ENCODE measurements at regions not wholly inside any gene's neighbourhood (a gene's known extent, or its start where the extent isn't known, plus 50 kb on each side); places are given as distances from the start of the nearest gene placed in this dataset.

- no peaks in the 10 kb centered on the region for H3K27me3 ChIP-seq (ENCODE audit: insufficient read depth)
- no peaks in the 10 kb centered on the region for H3K9me2 ChIP-seq (ENCODE audit: insufficient read depth)
- no peak overlapping the region for H3K4me2 ChIP-seq
- Mint-ChIP-seq H3K9me3 (no peaks in the 10 kb centered on the region), H3K4me3 (no peak overlapping the region), H3K4me1 (peaks cover 21% of the 10 kb centered on the region), H3K36me3 (ENCODE audit: low read depth) (no peaks in the 10 kb centered on the region), H3K27me3 (ENCODE audit: insufficient read depth, low read depth, poor library complexity) (peaks cover 8% of the 10 kb centered on the region), H3K27ac (no peak overlapping the region; the same call in 1 of the 2 replicates)
- H3K27ac ChIP-seq (ENCODE audit: low read depth), result no peak overlapping the region
- ATAC-seq (peak; percentile 96), DNase-seq (ENCODE audit: low spot score) (peak; percentile 85)
- no peaks in the 10 kb centered on the region for H3K36me3 ChIP-seq (ENCODE audit: insufficient read depth)
- no peaks in the 10 kb centered on the region for H4K20me1 ChIP-seq (replicated peaks; ENCODE audit: insufficient read depth)
- TF ChIP-seq CTCF (conservative IDR thresholded peaks at IDR 0.05; ENCODE audit: low read depth in 2 of 2) (peak; percentile 92 to 93), EZH2 (IDR thresholded peaks at IDR 0.05; ENCODE audit: low read depth, unreplicated experiment) (no peak)
- H3K4me1 ChIP-seq (ENCODE audit: insufficient read depth), result peaks cover 12% of the 10 kb centered on the region; the same call in 1 of the 2 replicates
- H3K4me3 ChIP-seq, result no peak overlapping the region
- no peaks in the 10 kb centered on the region for H3F3A ChIP-seq (replicated peaks; ENCODE audit: low read depth)
- no peaks in the 10 kb centered on the region for H3K79me2 ChIP-seq (replicated peaks; ENCODE audit: insufficient read depth)
- H2AFZ ChIP-seq, result no peak overlapping the region
These were observed 319.3 kb upstream of the AZI2 start for GRCh38 chr3:28667646-28668621.

GRCh38 chr3:28669870-28670269 lies 321.2 kb upstream of the AZI2 start:
- TF ChIP-seq REST (IDR thresholded peaks at IDR 0.05; ENCODE audit: unreplicated experiment), result no peak
- no peak for TF ChIP-seq EZH2 (IDR thresholded peaks at IDR 0.05; ENCODE audit: low read depth, unreplicated experiment)
- Mint-ChIP-seq H3K36me3 (ENCODE audit: low read depth) (no peaks in the 10 kb centered on the region), H3K27me3 (ENCODE audit: insufficient read depth, low read depth, poor library complexity) (peaks cover 8% of the 10 kb centered on the region), H3K4me3 (no peak overlapping the region), H3K27ac (peak overlapping the region; percentile 25; the same call in 1 of the 2 replicates), H3K4me1 (peaks cover 29% of the 10 kb centered on the region), H3K9me3 (no peaks in the 10 kb centered on the region)
- Histone ChIP-seq H3K4me1 (ENCODE audit: insufficient read depth) (peaks cover 20% of the 10 kb centered on the region; the same call in 1 of the 2 replicates), H3K9me2 (ENCODE audit: insufficient read depth) (0 out of 2 replicates have a peak, but pooled peaks cover under 1% of the 10 kb centered on the region), H3K4me2 (0 out of 2 replicates have a peak overlapping the region, but pooled peaks have one; percentile 2), H4K20me1 (replicated peaks; ENCODE audit: insufficient read depth) (no peaks in the 10 kb centered on the region), H2AFZ (no peak overlapping the region), H3K27me3 (ENCODE audit: insufficient read depth) (no peaks in the 10 kb centered on the region), H3F3A (replicated peaks; ENCODE audit: low read depth) (no peaks in the 10 kb centered on the region), H3K27ac (ENCODE audit: low read depth) (no peak overlapping the region), H3K4me3 (no peak overlapping the region), H3K79me2 (replicated peaks; ENCODE audit: insufficient read depth) (no peaks in the 10 kb centered on the region), H3K36me3 (ENCODE audit: insufficient read depth) (no peaks in the 10 kb centered on the region)
- no peak for DNase-seq (ENCODE audit: low spot score)
- ATAC-seq, result no peak
